SK-N-SH (cell line): ENCODE measurements at regions not wholly inside any gene's neighbourhood (a gene's known extent, or its start where the extent isn't known, plus 50 kb on each side); places are given as distances from the start of the nearest gene placed in this dataset.

ENCODE experiments used
- CTCF ChIA-PET: fragments of 300-600, 350-600 bp; formaldehyde crosslinking; extraction: SDS; loops from one replicate; lab custom pipeline; 2021; lab: Yijun Ruan, JAX
- POLR2A ChIA-PET: fragments of 350-600 bp; sonication (Branson Sonifier 250); formaldehyde crosslinking; extraction: SDS; loops from one replicate; lab custom pipeline; 2020; ENCODE audit warnings: antibody characterized with exemption, inconsistent platforms; lab: Yijun Ruan, JAX
- DNase-seq: peaks from one replicate; pipeline ENCODE4 v3.0.0; 2012
- H2AFZ ChIP-seq: fragments of 200-600 bp; sonication (generic); 2 replicates; pipeline ENCODE4 v1.8.1; 2016; ENCODE audit warnings: antibody characterized with exemption, mild to moderate bottlenecking, low read depth
- H3F3A ChIP-seq: fragments of 200-600 bp; sonication (generic); replicated peaks from 2 replicates; pipeline ENCODE3; 2016; ENCODE audit warnings: antibody characterized with exemption, mild to moderate bottlenecking; ENCODE audit not compliant: insufficient read depth
- H3K27ac ChIP-seq, 2 experiments: fragments of 200-500 bp in 1 of 2; fragments of 200-600 bp in 1 of 2; sonication (Bioruptor generic) in 1 of 2; sonication (generic), shearing (Covaris generic) in 1 of 2; 2 replicates each; pipeline versions ENCODE4 v1.5.1 to v1.6.1; 2014 to 2016; ENCODE audit warnings: low read depth in 2 of 2, inconsistent platforms in 1 of 2, low read length in 1 of 2, mild to moderate bottlenecking in 1 of 2, mixed read lengths in 1 of 2
- H3K27me3 ChIP-seq: fragments of 200-600 bp; sonication (generic), shearing (Covaris generic); 2 replicates; pipeline ENCODE4 v1.6.1; 2016; ENCODE audit warnings: mixed run types; ENCODE audit not compliant: insufficient read depth
- H3K36me3 ChIP-seq, 2 experiments: fragments of 200-500 bp in 1 of 2; fragments of 200-600 bp in 1 of 2; sonication (Bioruptor generic) in 1 of 2; sonication (generic) in 1 of 2; replicated peaks in 1 of 2; 2 replicates each; pipeline versions ENCODE3 to v1.5.1; 2014 to 2016; ENCODE audit warnings: low read length in 1 of 2, mild to moderate bottlenecking in 1 of 2; ENCODE audit not compliant: insufficient read depth in 2 of 2, control insufficient read depth in 1 of 2
- H3K4me1 ChIP-seq, 2 experiments: fragments of 200-500 bp in 1 of 2; fragments of 200-600 bp in 1 of 2; sonication (Bioruptor generic) in 1 of 2; sonication (generic), shearing (Covaris generic) in 1 of 2; 2 replicates each; pipeline versions ENCODE4 v1.5.1 to v1.6.1; 2014 to 2016; ENCODE audit warnings: low read depth in 1 of 2, low read length in 1 of 2, mixed run types in 1 of 2; ENCODE audit not compliant: insufficient read depth in 2 of 2, control insufficient read depth in 1 of 2
- H3K4me2 ChIP-seq: fragments of 200-600 bp; sonication (generic), shearing (Covaris generic); 2 replicates; pipeline ENCODE4 v1.6.1; 2017; ENCODE audit warnings: mixed run types
- H3K4me3 ChIP-seq, 2 experiments: fragments of 200-500 bp in 1 of 2; fragments of 200-600 bp in 1 of 2; sonication (Bioruptor generic) in 1 of 2; sonication (generic), shearing (Covaris generic) in 1 of 2; 2 replicates each; pipeline versions ENCODE4 v1.5.1 to v1.8.1; 2014 to 2016; ENCODE audit warnings: low read depth in 2 of 2, inconsistent platforms in 1 of 2, low read length in 1 of 2, mild to moderate bottlenecking in 1 of 2, mixed read lengths in 1 of 2, moderate library complexity in 1 of 2
- H3K79me2 ChIP-seq: fragments of 200-600 bp; sonication (generic); 2 replicates; pipeline ENCODE4 v1.8.1; 2017; ENCODE audit warnings: mild to moderate bottlenecking; ENCODE audit not compliant: insufficient read depth
- H3K9ac ChIP-seq: fragments of 200-600 bp; sonication (generic); 2 replicates; pipeline ENCODE4 v1.6.1; 2017; ENCODE audit warnings: mixed run types
- H3K9me2 ChIP-seq: fragments of 200-600 bp; sonication (generic); 2 replicates; pipeline ENCODE4 v1.6.1; 2017; ENCODE audit warnings: mixed run types
- H3K9me3 ChIP-seq: fragments of 200-600 bp; sonication (generic); 2 replicates; pipeline ENCODE4 v1.6.1; 2017; ENCODE audit warnings: mixed run types, mild to moderate bottlenecking, moderate library complexity
- H4K20me1 ChIP-seq: fragments of 200-600 bp; sonication (generic); 2 replicates; pipeline ENCODE4 v1.6.1; 2017; ENCODE audit warnings: mild to moderate bottlenecking, mixed run types; ENCODE audit not compliant: insufficient read depth
- CHD2 ChIP-seq: fragments of 150-350 bp; IDR thresholded peaks from 2 replicates; pipeline ENCODE4 v1.6.1; 2018; ENCODE audit warnings: low read length; ENCODE audit not compliant: partially characterized antibody
- ELF1 ChIP-seq: IDR thresholded peaks from 2 replicates; pipeline ENCODE4 v1.4.0; 2012
- FOSL2 ChIP-seq: IDR thresholded peaks from 2 replicates; pipeline ENCODE4 v1.4.0; 2012; ENCODE audit warnings: low read depth, mild to moderate bottlenecking, moderate library complexity, borderline replicate concordance
- GABPA ChIP-seq: IDR thresholded peaks from 2 replicates; pipeline ENCODE4 v1.4.0; 2012; ENCODE audit warnings: low read depth, mild to moderate bottlenecking
- JUND ChIP-seq: IDR thresholded peaks from 2 replicates; pipeline ENCODE4 v1.4.0; 2012
- MEF2A ChIP-seq: IDR thresholded peaks from 2 replicates; pipeline ENCODE4 v1.4.0; 2012; ENCODE audit warnings: low read depth, borderline replicate concordance
- MXI1 ChIP-seq: IDR thresholded peaks from 2 replicates; pipeline ENCODE4 v1.6.1; 2012; ENCODE audit warnings: mild to moderate bottlenecking, low read depth, low read length, improper control_type of control experiment
- NFIC ChIP-seq: IDR thresholded peaks from 2 replicates; pipeline ENCODE4 v1.4.0; 2012; ENCODE audit warnings: borderline replicate concordance
- NRF1 ChIP-seq: IDR thresholded peaks from 2 replicates; pipeline ENCODE4 v1.6.1; 2012; ENCODE audit warnings: low read depth, mild to moderate bottlenecking, low read length
- RAD21 ChIP-seq: IDR thresholded peaks from 2 replicates; pipeline ENCODE4 v1.6.1; 2012; ENCODE audit warnings: mild to moderate bottlenecking, low read length
- RFX5 ChIP-seq: IDR thresholded peaks from 2 replicates; pipeline ENCODE4 v1.6.1; 2012; ENCODE audit warnings: mild to moderate bottlenecking, improper control_type of control experiment, low read length
- SIN3A ChIP-seq: IDR thresholded peaks from 2 replicates; pipeline ENCODE4 v1.6.1; 2012; ENCODE audit warnings: low read depth, mild to moderate bottlenecking, low read length, moderate library complexity, borderline replicate concordance
- TAF1 ChIP-seq: IDR thresholded peaks from 2 replicates; pipeline ENCODE4 v1.6.1; 2012; ENCODE audit warnings: low read depth, mild to moderate bottlenecking, low read length, moderate library complexity, borderline replicate concordance
- TEAD4 ChIP-seq: IDR thresholded peaks from 2 replicates; pipeline ENCODE4 v1.4.0; 2012; ENCODE audit warnings: mild to moderate bottlenecking, borderline replicate concordance; ENCODE audit not compliant: insufficient read depth
- WGBS: methylation state at CpG from one replicate; pipeline ENCODE4 v1.1.6; 2017; ENCODE audit warnings: low lambda C conversion rate; 5-methylcytosine and 5-hydroxymethylcytosine counted together
- TF ChIP-seq, protein P1 (sequence below): IDR thresholded peaks from 2 replicates; pipeline ENCODE4 v1.4.0; 2012; ENCODE audit warnings: low read depth
- TF ChIP-seq, protein P2 (sequence below): IDR thresholded peaks from 2 replicates; pipeline ENCODE4 v1.4.0; 2012; ENCODE audit warnings: low read depth, borderline replicate concordance
- TF ChIP-seq, protein P3 (sequence below): IDR thresholded peaks from 2 replicates; pipeline ENCODE4 v1.6.1; 2012; ENCODE audit warnings: mild to moderate bottlenecking, low read depth, low read length, moderate library complexity
- TF ChIP-seq, protein P4 (sequence below): IDR thresholded peaks from 2 replicates; pipeline ENCODE4 v1.4.0; 2012; ENCODE audit warnings: low read depth, borderline replicate concordance
- TF ChIP-seq, protein P5 (sequence below): fragments of 200-600 bp; sonication (generic); IDR thresholded peaks from 2 replicates; pipeline ENCODE4 v1.6.1; 2017; ENCODE audit warnings: antibody characterized with exemption, mild to moderate bottlenecking, moderate library complexity
- TF ChIP-seq, protein P6 (sequence below): fragments of 150-350 bp; IDR thresholded peaks from 2 replicates; pipeline ENCODE4 v1.6.1; 2016; ENCODE audit warnings: mild to moderate bottlenecking, low read depth, low read length

DNA sequence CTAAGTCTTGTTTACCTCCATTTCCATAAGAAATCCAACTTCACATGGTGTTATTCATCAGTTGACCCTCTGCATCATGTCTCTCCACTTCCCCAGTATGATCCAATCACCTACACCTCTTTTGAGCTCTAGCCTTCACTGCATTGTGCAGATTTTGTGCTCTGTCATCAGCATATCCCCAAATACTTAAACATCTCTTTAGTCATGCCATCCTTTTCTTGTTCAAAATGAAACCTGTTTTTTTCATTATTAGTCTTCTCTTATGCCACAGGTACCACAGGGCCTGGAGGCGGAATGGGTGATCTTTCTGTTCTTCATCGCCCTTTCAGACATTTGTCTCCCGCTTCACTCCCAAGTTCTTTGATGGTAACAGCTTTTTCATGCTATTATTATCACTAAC lies 382.7 kb upstream of the GALNTL6 start:
- no peak overlapping the region for H3K27ac ChIP-seq
- 74% methylated on average over 3 of the region's 3 CpGs for WGBS
- DNase-seq = no peak
- H3K4me1 ChIP-seq = no peaks in the 10 kb centered on the region
- no peaks in the 10 kb centered on the region for H3K36me3 ChIP-seq
- no peaks in the 10 kb centered on the region for H3K9me3 ChIP-seq
- no peak overlapping the region for H2AFZ ChIP-seq
- H3K79me2 ChIP-seq = no peaks in the 10 kb centered on the region
- no peaks in the 10 kb centered on the region for H3K27me3 ChIP-seq
- no peak overlapping the region for H3K4me2 ChIP-seq
- H3K9me2 ChIP-seq = no peaks in the 10 kb centered on the region
- no peaks in the 10 kb centered on the region for H4K20me1 ChIP-seq
- CTCF ChIA-PET = no interaction called here
- no peak overlapping the region for H3K4me3 ChIP-seq
- H3K9ac ChIP-seq = no peak overlapping the region
- POLR2A ChIA-PET = no interaction called here
- TF ChIP-seq FOSL2 (no peak), CHD2 (no peak), RFX5 (no peak), JUND (no peak), TEAD4 (no peak), TAF1 (no peak), NFIC (no peak), ELF1 (no peak), RAD21 (no peak)
- TF ChIP-seq, protein P1, sequence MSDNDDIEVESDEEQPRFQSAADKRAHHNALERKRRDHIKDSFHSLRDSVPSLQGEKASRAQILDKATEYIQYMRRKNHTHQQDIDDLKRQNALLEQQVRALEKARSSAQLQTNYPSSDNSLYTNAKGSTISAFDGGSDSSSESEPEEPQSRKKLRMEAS = no peak
- TF ChIP-seq, protein P2, sequence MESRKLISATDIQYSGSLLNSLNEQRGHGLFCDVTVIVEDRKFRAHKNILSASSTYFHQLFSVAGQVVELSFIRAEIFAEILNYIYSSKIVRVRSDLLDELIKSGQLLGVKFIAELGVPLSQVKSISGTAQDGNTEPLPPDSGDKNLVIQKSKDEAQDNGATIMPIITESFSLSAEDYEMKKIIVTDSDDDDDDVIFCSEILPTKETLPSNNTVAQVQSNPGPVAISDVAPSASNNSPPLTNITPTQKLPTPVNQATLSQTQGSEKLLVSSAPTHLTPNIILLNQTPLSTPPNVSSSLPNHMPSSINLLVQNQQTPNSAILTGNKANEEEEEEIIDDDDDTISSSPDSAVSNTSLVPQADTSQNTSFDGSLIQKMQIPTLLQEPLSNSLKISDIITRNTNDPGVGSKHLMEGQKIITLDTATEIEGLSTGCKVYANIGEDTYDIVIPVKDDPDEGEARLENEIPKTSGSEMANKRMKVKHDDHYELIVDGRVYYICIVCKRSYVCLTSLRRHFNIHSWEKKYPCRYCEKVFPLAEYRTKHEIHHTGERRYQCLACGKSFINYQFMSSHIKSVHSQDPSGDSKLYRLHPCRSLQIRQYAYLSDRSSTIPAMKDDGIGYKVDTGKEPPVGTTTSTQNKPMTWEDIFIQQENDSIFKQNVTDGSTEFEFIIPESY = no peak
- H3F3A ChIP-seq = no peaks in the 10 kb centered on the region

DNA sequence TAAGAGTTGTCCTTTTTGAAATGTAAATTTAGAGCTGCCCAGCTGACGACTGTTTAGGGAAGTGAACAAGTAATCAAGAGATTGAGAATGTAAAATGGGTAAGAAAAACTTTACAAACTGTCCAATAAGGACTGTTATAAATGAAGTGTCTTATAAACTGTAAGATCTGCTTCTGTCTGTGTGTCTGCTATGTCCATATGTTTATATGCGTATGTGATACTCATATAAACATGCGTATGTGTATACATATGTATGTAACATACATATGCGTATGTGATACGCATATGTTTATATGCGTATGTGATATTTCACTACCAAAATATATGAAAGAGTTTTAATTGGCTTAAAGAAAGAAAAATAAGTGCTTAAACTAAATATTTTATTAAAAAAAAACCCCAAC lies 416.0 kb upstream of the GALNTL6 start:
- no peak overlapping the region for H3K4me3 ChIP-seq
- H3K9me3 ChIP-seq = no peaks in the 10 kb centered on the region
- no peaks in the 10 kb centered on the region for H3K4me1 ChIP-seq
- H3K27me3 ChIP-seq = no peaks in the 10 kb centered on the region
- H3K79me2 ChIP-seq = no peaks in the 10 kb centered on the region
- DNase-seq = no peak
- H3K36me3 ChIP-seq = no peaks in the 10 kb centered on the region
- H3K4me2 ChIP-seq = no peak overlapping the region
- ChIA-PET POLR2A (no interaction called here), CTCF (interaction anchor here (0.8 kb wide), 1 partner anchor 8 kb away, joined by 3 read pairs; no protein-coding TSS in a partner anchor)
- no peak overlapping the region for H3K27ac ChIP-seq
- no peak overlapping the region for H3K9ac ChIP-seq
- H3K9me2 ChIP-seq = no peaks in the 10 kb centered on the region
- no peaks in the 10 kb centered on the region for H3F3A ChIP-seq
- H2AFZ ChIP-seq = no peak overlapping the region
- 70% methylated on average over 6 of the region's 6 CpGs for WGBS
- no peaks in the 10 kb centered on the region for H4K20me1 ChIP-seq
- TF ChIP-seq NRF1 (no peak), TEAD4 (no peak), SIN3A (no peak), MXI1 (no peak), NFIC (no peak), MEF2A (no peak), GABPA (no peak), ELF1 (no peak)
- TF ChIP-seq, protein P3, sequence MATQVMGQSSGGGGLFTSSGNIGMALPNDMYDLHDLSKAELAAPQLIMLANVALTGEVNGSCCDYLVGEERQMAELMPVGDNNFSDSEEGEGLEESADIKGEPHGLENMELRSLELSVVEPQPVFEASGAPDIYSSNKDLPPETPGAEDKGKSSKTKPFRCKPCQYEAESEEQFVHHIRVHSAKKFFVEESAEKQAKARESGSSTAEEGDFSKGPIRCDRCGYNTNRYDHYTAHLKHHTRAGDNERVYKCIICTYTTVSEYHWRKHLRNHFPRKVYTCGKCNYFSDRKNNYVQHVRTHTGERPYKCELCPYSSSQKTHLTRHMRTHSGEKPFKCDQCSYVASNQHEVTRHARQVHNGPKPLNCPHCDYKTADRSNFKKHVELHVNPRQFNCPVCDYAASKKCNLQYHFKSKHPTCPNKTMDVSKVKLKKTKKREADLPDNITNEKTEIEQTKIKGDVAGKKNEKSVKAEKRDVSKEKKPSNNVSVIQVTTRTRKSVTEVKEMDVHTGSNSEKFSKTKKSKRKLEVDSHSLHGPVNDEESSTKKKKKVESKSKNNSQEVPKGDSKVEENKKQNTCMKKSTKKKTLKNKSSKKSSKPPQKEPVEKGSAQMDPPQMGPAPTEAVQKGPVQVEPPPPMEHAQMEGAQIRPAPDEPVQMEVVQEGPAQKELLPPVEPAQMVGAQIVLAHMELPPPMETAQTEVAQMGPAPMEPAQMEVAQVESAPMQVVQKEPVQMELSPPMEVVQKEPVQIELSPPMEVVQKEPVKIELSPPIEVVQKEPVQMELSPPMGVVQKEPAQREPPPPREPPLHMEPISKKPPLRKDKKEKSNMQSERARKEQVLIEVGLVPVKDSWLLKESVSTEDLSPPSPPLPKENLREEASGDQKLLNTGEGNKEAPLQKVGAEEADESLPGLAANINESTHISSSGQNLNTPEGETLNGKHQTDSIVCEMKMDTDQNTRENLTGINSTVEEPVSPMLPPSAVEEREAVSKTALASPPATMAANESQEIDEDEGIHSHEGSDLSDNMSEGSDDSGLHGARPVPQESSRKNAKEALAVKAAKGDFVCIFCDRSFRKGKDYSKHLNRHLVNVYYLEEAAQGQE = no peak
- TF ChIP-seq, protein P4, sequence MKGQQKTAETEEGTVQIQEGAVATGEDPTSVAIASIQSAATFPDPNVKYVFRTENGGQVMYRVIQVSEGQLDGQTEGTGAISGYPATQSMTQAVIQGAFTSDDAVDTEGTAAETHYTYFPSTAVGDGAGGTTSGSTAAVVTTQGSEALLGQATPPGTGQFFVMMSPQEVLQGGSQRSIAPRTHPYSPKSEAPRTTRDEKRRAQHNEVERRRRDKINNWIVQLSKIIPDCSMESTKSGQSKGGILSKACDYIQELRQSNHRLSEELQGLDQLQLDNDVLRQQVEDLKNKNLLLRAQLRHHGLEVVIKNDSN = no peak
- TF ChIP-seq, protein P5, sequence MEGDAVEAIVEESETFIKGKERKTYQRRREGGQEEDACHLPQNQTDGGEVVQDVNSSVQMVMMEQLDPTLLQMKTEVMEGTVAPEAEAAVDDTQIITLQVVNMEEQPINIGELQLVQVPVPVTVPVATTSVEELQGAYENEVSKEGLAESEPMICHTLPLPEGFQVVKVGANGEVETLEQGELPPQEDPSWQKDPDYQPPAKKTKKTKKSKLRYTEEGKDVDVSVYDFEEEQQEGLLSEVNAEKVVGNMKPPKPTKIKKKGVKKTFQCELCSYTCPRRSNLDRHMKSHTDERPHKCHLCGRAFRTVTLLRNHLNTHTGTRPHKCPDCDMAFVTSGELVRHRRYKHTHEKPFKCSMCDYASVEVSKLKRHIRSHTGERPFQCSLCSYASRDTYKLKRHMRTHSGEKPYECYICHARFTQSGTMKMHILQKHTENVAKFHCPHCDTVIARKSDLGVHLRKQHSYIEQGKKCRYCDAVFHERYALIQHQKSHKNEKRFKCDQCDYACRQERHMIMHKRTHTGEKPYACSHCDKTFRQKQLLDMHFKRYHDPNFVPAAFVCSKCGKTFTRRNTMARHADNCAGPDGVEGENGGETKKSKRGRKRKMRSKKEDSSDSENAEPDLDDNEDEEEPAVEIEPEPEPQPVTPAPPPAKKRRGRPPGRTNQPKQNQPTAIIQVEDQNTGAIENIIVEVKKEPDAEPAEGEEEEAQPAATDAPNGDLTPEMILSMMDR = no peak
- TF ChIP-seq, protein P6, sequence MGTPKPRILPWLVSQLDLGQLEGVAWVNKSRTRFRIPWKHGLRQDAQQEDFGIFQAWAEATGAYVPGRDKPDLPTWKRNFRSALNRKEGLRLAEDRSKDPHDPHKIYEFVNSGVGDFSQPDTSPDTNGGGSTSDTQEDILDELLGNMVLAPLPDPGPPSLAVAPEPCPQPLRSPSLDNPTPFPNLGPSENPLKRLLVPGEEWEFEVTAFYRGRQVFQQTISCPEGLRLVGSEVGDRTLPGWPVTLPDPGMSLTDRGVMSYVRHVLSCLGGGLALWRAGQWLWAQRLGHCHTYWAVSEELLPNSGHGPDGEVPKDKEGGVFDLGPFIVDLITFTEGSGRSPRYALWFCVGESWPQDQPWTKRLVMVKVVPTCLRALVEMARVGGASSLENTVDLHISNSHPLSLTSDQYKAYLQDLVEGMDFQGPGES = no peak
